ENCODE measurements at regions not wholly inside any gene's neighbourhood (a gene's known extent, or its start where the extent isn't known, plus 50 kb on each side); places are given as distances from the start of the nearest gene placed in this dataset.

DNA sequence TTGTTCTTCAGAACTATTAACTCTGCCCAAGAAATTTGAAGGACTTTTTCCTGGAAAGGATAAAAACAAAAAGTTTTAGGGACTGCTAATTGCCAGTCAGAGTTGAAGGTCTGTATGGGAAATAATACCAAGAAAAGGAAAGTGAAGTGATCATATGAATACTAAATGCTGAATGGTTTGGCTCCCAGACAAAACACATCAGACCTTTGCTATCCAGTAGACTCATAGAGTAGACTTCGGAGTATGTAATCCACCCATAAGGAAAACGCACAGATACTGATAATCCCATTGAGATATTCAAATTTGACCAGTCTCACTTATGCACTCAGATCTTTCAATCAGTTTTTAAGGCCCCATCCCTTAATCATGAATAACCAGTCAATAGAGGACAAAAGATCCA is 319.0 kb upstream of the PTGER4 start:
- DNase-seq (ENCODE audit: low read depth), result no peak
- TF ChIP-seq, protein P1, sequence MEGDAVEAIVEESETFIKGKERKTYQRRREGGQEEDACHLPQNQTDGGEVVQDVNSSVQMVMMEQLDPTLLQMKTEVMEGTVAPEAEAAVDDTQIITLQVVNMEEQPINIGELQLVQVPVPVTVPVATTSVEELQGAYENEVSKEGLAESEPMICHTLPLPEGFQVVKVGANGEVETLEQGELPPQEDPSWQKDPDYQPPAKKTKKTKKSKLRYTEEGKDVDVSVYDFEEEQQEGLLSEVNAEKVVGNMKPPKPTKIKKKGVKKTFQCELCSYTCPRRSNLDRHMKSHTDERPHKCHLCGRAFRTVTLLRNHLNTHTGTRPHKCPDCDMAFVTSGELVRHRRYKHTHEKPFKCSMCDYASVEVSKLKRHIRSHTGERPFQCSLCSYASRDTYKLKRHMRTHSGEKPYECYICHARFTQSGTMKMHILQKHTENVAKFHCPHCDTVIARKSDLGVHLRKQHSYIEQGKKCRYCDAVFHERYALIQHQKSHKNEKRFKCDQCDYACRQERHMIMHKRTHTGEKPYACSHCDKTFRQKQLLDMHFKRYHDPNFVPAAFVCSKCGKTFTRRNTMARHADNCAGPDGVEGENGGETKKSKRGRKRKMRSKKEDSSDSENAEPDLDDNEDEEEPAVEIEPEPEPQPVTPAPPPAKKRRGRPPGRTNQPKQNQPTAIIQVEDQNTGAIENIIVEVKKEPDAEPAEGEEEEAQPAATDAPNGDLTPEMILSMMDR (IDR thresholded peaks at IDR 0.05; ENCODE audit: insufficient read depth, low read length, poor library complexity, severe bottlenecking), result no peak

DNA sequence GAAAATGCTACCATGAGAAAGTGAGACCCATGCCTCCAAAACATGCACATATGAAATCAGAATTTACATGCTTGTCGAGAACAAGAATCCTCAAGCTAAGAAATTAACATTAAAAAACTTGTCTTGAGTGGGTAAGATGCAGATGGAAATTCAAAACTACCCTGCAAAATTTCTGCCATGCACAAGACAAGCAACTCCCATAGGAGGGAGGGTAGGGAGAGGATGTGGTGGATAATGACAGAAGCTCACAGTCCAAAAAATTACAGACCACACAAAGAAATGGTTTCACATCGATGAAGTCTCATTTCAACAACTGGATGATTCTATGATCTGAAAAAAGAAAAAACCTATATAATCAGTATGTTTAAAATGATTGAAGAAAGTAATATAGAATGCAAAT is 319.9 kb upstream of the PTGER4 start:
- no peaks in the 10 kb centered on the region for H3K36me3 ChIP-seq (ENCODE audit: control insufficient read depth, insufficient read depth, low read length)

More for the DNA sequence above, 319.0 kb upstream of the PTGER4 start:
- H3K27me3 ChIP-seq (ENCODE audit: control insufficient read depth, insufficient read depth, low read length), result no peaks in the 10 kb centered on the region
- H3K36me3 ChIP-seq (ENCODE audit: control insufficient read depth, insufficient read depth, low read length), result no peaks in the 10 kb centered on the region
- H3K4me3 ChIP-seq (ENCODE audit: low read depth, low read length), result no peak overlapping the region

DNA sequence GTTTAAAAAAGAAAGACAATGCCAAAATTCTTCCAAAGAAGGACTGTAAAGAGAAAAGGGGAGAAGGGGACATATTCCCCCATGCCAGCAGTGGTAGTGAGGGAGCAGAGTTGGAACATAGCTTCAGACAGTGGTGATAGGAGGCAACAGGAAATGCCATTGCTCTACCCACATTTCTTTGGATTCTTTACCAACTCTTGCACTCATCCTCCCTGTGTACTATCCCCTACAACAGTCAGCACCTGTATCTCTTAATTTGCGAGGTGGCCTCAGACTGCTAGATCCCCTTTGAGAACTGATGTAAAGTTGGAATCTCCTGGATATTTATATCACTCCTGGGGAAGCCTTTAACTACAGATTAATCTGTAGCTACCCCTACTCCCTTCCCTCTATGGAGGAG is 320.6 kb upstream of the PTGER4 start:
- DNase-seq (ENCODE audit: low read depth), result no peak
- Histone ChIP-seq H3K27me3 (ENCODE audit: control insufficient read depth, insufficient read depth, low read length) (no peaks in the 10 kb centered on the region), H3K4me3 (ENCODE audit: low read depth, low read length) (no peak overlapping the region), H3K36me3 (ENCODE audit: control insufficient read depth, insufficient read depth, low read length) (no peaks in the 10 kb centered on the region)
- TF ChIP-seq, protein P1 (IDR thresholded peaks at IDR 0.05; ENCODE audit: insufficient read depth, low read length, poor library complexity, severe bottlenecking), result no peak

More for the DNA sequence above, 319.9 kb upstream of the PTGER4 start:
- no peaks in the 10 kb centered on the region for H3K27me3 ChIP-seq (ENCODE audit: control insufficient read depth, insufficient read depth, low read length)
- TF ChIP-seq, protein P1 (IDR thresholded peaks at IDR 0.05; ENCODE audit: insufficient read depth, low read length, poor library complexity, severe bottlenecking), result no peak
- H3K4me3 ChIP-seq (ENCODE audit: low read depth, low read length), result no peak overlapping the region
- no peak for DNase-seq (ENCODE audit: low read depth)

DNA sequence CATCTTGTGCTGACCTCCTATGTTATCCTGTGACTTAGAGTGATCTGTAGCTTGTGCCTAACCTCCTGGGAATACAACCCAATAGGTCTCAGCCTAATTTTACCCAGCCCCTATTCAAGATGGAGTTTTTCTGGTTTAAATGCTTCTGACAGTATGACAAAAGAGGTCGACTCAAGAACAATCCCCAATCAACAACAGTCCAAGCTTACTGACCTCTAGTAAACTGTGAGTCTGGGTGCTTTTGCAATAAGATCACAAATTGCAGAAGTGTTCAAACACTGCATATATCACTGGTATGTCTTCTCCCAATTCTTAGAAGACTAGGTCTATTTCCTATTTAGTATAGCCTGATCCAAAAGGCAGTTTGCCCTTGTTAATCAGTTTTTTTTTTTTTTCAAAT is 323.5 kb upstream of the PTGER4 start:
- no peaks in the 10 kb centered on the region for H3K27me3 ChIP-seq (ENCODE audit: control insufficient read depth, insufficient read depth, low read length)
- TF ChIP-seq, protein P1 (IDR thresholded peaks at IDR 0.05; ENCODE audit: insufficient read depth, low read length, poor library complexity, severe bottlenecking), result no peak
- DNase-seq (ENCODE audit: low read depth), result no peak
- H3K4me3 ChIP-seq (ENCODE audit: low read depth, low read length), result no peak overlapping the region
- no peaks in the 10 kb centered on the region for H3K36me3 ChIP-seq (ENCODE audit: control insufficient read depth, insufficient read depth, low read length)

DNA sequence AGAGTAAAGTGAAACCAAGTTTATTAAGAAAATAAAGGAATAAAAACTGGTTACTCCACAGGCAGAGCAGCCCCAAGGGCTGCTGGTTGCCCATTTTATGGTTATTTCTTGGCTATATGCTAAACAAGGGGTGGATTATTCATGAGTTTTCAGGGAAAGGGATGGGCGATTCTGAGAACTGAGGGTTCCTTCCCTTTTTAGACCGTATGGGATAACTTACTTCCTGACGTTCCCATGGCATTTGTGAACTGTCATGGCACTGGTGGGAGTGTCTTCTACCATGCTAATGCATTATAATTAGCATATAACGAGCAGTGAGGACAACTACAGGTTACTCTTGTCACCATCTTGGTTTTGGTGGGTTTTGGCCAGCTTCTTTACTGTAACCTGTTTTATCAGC is 323.9 kb upstream of the PTGER4 start:
- H3K27me3 ChIP-seq (ENCODE audit: control insufficient read depth, insufficient read depth, low read length), result no peaks in the 10 kb centered on the region
- no peaks in the 10 kb centered on the region for H3K36me3 ChIP-seq (ENCODE audit: control insufficient read depth, insufficient read depth, low read length)
- no peak overlapping the region for H3K4me3 ChIP-seq (ENCODE audit: low read depth, low read length)
- no peak for DNase-seq (ENCODE audit: low read depth)
- TF ChIP-seq, protein P1 (IDR thresholded peaks at IDR 0.05; ENCODE audit: insufficient read depth, low read length, poor library complexity, severe bottlenecking), result no peak

DNA sequence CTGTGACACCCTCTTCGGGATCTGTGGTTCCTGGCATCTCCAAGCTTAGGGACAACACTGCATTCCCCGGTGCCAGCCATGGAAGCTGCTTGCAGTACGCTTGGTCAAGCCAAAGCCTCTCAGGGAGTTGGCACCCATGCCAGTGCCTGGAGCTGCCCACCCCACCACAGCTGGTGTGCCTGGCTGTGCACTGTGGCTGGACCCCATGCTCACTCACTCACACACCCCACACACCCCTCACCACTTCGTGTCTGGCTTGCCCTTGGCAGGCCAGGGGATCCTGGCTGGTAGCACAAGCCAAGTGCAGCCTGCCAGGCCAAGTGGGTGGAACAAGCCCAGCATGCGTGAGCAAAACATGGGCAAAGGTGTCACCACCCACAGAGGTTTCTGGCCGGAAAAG is 324.5 kb upstream of the PTGER4 start:
- H3K4me3 ChIP-seq (ENCODE audit: low read depth, low read length), result no peak overlapping the region
- H3K36me3 ChIP-seq (ENCODE audit: control insufficient read depth, insufficient read depth, low read length), result no peaks in the 10 kb centered on the region
- no peaks in the 10 kb centered on the region for H3K27me3 ChIP-seq (ENCODE audit: control insufficient read depth, insufficient read depth, low read length)
- DNase-seq (ENCODE audit: low read depth), result no peak
- TF ChIP-seq, protein P1 (IDR thresholded peaks at IDR 0.05; ENCODE audit: insufficient read depth, low read length, poor library complexity, severe bottlenecking), result no peak

All from kidney epithelial cell (primary cell).